ENCODE measurements at regions not wholly inside any gene's neighbourhood (a gene's known extent, or its start where the extent isn't known, plus 50 kb on each side); places are given as distances from the start of the nearest gene placed in this dataset.

DNA sequence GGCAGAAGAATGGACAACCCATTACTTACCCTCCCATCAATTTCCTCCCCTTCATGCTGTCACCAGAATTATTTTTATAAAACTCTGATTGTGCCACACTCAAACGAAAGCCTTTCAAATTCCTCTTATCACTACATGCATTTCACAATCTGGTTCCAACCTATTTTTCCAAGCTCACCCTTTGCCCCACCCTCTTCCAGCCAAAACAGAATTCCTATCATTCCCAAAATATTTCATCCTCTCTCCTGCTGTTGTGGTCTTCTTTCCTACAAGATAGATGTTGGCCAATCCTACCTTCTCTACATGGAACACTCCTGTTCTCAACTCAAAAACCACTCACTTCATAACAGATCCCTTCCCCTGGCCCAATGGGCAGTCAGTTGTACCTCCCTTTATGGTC lies 111.5 kb downstream of the ELAPOR2 start:
- Mint-ChIP-seq H3K36me3 (ENCODE audit: low read depth) (no peaks in the 10 kb centered on the region), H3K4me3 (no peak overlapping the region), H3K4me1 (ENCODE audit: low read depth) (peaks cover 6% of the 10 kb centered on the region), H3K27ac (no peak overlapping the region), H3K27me3 (peaks cover 3% of the 10 kb centered on the region), H3K9me3 (no peaks in the 10 kb centered on the region)
- no peak for DNase-seq

DNA sequence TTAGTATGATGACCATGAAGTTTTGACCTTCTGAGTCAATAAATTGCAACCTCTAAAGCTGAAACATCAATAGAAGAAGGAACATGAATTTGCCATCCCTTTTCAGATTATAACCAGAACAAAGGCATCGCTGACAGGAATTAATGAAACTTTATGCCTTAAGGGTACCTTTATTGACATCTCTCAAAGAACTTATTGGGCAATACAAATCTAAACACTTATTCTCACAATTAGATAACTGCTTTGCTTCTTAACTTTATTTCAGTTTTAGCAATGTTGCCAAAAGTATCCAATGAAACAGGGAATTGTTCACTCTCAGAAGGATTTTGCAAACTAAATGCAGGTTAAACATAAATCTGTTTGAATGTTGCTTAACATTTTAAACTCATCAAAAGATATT lies 116.0 kb downstream of the ELAPOR2 start:
- Mint-ChIP-seq H3K27ac (no peak overlapping the region), H3K36me3 (ENCODE audit: low read depth) (no peaks in the 10 kb centered on the region), H3K27me3 (peaks cover 3% of the 10 kb centered on the region), H3K9me3 (no peaks in the 10 kb centered on the region), H3K4me3 (no peak overlapping the region), H3K4me1 (ENCODE audit: low read depth) (peaks cover 3% of the 10 kb centered on the region)
- DNase-seq = no peak

DNA sequence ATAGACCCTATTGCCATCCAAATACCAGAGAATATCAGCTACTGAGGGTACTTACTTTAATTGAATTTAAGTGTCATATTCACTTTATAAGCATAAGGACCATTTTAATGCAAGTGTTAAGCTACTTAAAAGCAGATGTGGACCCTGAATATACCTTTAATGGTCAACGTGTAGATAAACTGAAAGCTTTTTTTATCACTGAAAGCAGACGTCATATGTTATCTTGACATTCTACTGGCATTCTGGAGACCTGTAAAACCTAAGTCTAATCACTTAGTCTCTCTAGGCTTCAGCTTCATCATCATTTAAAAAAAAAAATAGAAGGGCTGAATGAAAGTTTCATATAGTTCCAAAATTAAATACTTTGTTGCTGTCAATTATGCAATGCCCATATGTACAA lies 116.5 kb downstream of the ELAPOR2 start:
- H3K36me3 Mint-ChIP-seq (ENCODE audit: low read depth) = peaks cover 1% of the 10 kb centered on the region
- H3K27me3 Mint-ChIP-seq = peaks cover 3% of the 10 kb centered on the region
- H3K4me1 Mint-ChIP-seq (ENCODE audit: low read depth) = peaks cover 4% of the 10 kb centered on the region
- H3K4me3 Mint-ChIP-seq = no peak overlapping the region
- DNase-seq = no peak
- no peak overlapping the region for H3K27ac Mint-ChIP-seq
- H3K9me3 Mint-ChIP-seq = no peaks in the 10 kb centered on the region

DNA sequence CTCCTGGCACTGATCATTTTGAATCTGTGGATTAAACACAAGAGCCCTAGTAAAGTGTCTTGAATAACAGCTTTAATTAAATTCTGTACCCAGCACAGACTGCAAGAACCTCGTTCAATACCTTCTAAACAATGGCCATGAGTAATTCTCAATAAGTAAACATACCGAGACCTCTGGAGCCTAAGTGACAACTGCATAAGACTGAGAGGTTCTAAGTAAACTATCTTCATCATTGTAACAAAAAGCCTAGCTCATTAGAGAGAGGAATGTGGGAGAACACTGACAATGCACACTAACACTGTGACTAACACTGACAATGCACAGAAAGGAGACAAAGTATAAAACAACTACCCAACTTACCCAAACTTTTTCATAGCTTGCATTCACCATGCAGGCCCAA lies 117.4 kb downstream of the ELAPOR2 start:
- no peak for DNase-seq
- Mint-ChIP-seq H3K27me3 (peaks cover 3% of the 10 kb centered on the region), H3K4me3 (no peak overlapping the region), H3K9me3 (no peaks in the 10 kb centered on the region), H3K4me1 (ENCODE audit: low read depth) (peaks cover 7% of the 10 kb centered on the region), H3K36me3 (ENCODE audit: low read depth) (peaks cover 4% of the 10 kb centered on the region), H3K27ac (no peak overlapping the region)

DNA sequence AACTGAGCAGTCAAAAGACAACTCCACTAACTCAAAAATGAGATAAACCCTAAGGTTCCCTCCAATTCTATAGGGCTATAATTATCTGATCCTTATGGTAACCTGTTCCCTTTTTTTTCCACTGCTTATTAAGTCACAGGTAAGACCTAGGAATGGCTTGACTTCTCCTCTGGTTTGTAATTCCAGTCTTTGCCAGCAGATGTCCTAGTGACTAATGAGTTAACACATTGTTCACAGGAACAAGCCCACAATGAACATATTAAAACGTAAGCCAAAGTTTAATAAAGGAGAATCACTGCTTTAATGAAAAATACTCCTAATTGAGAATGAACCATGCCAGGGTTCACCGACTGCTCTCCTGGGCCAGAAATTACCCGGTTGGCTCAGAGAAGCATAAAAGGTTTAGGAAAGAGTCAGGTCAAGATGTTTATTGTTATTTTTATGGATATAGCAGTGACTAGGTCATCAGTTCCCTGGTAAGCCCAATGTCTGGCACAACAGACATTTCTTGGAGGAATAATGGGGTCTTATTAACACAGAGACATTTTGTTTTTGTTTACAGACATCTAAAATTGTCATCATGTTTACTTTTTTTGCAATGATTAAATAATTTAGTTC lies 120.1 kb downstream of the ELAPOR2 start:
- Mint-ChIP-seq H3K27ac (no peak overlapping the region), H3K36me3 (ENCODE audit: low read depth) (peaks cover 4% of the 10 kb centered on the region), H3K4me1 (ENCODE audit: low read depth) (peaks cover 7% of the 10 kb centered on the region), H3K9me3 (no peaks in the 10 kb centered on the region), H3K27me3 (no peaks in the 10 kb centered on the region), H3K4me3 (no peak overlapping the region)
- no peak for DNase-seq

DNA sequence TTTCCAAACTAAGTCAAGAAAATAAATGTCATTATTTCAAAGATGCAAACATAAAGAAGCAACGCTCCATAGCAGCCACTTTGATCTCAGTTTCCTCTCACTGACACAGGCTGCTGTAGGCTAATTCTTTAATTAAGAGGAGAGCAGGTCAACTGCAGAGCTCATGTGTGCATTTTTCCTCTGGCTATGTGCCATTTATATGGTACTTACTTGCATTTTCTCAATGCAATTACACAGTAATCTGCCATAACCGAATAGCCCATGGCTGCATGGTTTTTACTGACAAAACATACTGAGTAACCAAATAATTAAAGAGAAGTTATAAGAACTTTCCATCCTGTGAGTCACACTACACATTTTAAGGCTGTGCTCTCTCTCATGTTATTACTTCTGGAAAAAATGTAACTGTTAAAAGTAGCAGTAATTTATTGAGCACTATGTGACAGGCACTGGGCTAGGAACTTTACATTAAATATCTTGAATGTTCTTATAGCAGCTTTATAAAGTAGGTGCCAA lies 122.0 kb downstream of the ELAPOR2 start:
- no peak overlapping the region for H3K4me3 Mint-ChIP-seq
- no peak for DNase-seq
- no peak overlapping the region for H3K27ac Mint-ChIP-seq
- H3K27me3 Mint-ChIP-seq = no peaks in the 10 kb centered on the region
- peaks cover 12% of the 10 kb centered on the region for H3K4me1 Mint-ChIP-seq (ENCODE audit: low read depth)
- no peaks in the 10 kb centered on the region for H3K9me3 Mint-ChIP-seq
- H3K36me3 Mint-ChIP-seq (ENCODE audit: low read depth) = peaks cover 4% of the 10 kb centered on the region

DNA sequence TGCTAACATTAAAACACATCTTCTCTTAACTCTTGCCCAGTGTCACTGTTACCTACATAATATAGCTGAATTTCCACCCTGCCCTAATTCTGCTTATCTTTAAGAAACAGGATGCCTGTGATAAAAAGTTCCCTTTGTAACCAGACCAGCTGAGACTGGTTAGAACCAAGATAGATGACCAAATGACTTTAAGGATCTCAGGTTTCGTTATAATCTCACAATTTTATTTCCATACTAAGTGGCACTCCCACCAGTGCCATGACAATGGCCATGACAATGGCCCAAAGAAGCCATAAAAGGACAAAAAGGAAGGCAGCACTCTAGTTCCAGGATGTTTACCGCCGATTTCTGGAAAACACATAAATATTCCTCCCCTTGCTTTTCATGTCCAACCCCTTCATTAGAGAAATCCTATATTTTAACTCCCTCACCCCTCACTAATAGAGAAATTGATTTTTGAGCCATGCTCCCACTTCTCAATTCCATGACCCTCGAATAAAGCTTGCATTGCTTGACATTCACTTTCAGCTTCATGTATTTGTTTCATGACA lies 126.1 kb downstream of the ELAPOR2 start:
- no peak for DNase-seq
- H3K4me1 Mint-ChIP-seq (ENCODE audit: low read depth) = peaks cover 38% of the 10 kb centered on the region
- H3K36me3 Mint-ChIP-seq (ENCODE audit: low read depth) = peaks cover 4% of the 10 kb centered on the region
- H3K4me3 Mint-ChIP-seq = no peak overlapping the region
- no peak overlapping the region for H3K27ac Mint-ChIP-seq
- no peaks in the 10 kb centered on the region for H3K9me3 Mint-ChIP-seq
- no peaks in the 10 kb centered on the region for H3K27me3 Mint-ChIP-seq

DNA sequence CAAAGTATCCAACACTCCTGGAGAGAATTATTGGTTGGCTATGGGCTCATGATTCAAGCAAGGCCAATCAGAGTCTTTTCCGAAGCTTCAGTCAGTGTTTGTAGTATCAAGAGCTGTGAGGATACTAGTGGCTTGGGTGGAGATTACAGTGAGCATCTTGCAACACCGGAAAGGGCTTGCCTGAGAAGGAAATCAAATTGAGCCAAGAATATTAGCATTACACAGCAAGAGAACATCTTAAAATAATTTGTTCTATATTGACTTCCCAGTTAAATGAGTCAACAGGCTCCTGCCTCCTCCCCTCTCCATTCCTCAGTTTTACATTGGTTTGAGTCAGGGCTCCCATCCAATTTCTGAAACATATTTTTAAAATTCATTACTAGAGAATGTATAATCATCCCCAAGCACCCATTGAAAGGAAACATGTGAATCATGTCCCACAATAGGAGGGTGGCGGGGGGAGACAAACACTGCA lies 127.4 kb downstream of the ELAPOR2 start:
- Mint-ChIP-seq H3K4me3 (peak overlapping the region; percentile 23), H3K36me3 (ENCODE audit: low read depth) (no peaks in the 10 kb centered on the region), H3K9me3 (no peaks in the 10 kb centered on the region), H3K27me3 (no peaks in the 10 kb centered on the region), H3K4me1 (ENCODE audit: low read depth) (peaks cover 34% of the 10 kb centered on the region), H3K27ac (peak overlapping the region; percentile 94)
- DNase-seq = no peak

DNA sequence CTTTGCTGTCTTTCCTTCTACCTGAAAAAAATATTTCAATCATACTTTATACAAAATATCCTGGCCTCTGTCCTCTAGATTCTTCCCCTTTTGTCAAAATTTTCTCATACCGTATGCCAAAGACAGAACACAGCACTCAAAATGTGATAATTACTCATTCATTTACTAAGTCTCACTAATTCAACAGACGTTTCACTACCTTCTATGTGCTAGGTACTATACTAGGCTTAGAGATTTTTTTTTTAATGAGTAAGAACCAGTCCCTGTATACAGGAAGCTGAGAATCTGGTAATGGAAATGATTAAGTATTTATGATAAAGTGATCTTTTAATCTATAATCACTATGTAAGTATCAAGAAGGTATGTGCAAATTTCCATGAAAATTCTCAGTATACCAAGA lies 128.0 kb downstream of the ELAPOR2 start:
- Mint-ChIP-seq H3K36me3 (ENCODE audit: low read depth) (no peaks in the 10 kb centered on the region), H3K4me1 (ENCODE audit: low read depth) (peaks cover 35% of the 10 kb centered on the region), H3K4me3 (no peak overlapping the region), H3K27me3 (no peaks in the 10 kb centered on the region), H3K9me3 (no peaks in the 10 kb centered on the region), H3K27ac (peak overlapping the region; percentile 94)
- DNase-seq = no peak

DNA sequence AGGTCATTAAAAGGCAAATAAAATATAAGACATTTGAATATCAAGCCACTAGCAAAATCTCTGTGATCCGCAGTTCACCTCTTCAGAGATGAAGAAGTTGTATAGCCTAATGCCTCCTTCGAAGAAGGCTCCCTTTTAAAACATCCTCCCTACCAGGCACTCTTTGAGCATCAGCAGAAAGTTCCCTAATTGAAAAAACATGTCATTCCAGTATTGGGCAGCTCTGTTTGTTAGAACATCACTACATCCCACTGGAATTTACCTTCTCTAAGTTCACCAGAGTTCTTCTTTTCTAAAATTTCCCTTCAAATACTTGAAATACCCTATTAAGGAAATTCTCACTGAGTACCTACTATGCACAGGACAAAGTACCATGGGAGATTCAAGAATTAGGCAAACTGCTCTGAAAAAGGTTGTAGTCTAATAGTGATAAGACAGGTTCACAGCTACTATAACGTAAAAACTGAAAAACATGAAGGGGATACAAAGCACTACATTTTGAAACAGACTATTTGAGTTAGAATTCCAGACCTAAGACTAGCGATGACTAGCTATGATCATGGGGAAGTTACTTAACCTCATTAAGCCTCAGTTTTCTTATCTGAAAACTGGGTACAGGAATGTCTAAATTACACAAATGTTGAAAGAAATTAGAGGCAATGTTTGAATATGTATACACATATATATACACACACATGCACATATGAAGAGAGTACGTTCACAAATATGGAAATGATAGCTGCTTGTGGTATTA lies 128.7 kb downstream of the ELAPOR2 start:
- no peak for DNase-seq
- peak overlapping the region; percentile 94 for H3K27ac Mint-ChIP-seq
- H3K4me1 Mint-ChIP-seq (ENCODE audit: low read depth) = peaks cover 35% of the 10 kb centered on the region
- H3K27me3 Mint-ChIP-seq = no peaks in the 10 kb centered on the region
- no peaks in the 10 kb centered on the region for H3K9me3 Mint-ChIP-seq
- H3K36me3 Mint-ChIP-seq (ENCODE audit: low read depth) = no peaks in the 10 kb centered on the region
- H3K4me3 Mint-ChIP-seq = no peak overlapping the region

DNA sequence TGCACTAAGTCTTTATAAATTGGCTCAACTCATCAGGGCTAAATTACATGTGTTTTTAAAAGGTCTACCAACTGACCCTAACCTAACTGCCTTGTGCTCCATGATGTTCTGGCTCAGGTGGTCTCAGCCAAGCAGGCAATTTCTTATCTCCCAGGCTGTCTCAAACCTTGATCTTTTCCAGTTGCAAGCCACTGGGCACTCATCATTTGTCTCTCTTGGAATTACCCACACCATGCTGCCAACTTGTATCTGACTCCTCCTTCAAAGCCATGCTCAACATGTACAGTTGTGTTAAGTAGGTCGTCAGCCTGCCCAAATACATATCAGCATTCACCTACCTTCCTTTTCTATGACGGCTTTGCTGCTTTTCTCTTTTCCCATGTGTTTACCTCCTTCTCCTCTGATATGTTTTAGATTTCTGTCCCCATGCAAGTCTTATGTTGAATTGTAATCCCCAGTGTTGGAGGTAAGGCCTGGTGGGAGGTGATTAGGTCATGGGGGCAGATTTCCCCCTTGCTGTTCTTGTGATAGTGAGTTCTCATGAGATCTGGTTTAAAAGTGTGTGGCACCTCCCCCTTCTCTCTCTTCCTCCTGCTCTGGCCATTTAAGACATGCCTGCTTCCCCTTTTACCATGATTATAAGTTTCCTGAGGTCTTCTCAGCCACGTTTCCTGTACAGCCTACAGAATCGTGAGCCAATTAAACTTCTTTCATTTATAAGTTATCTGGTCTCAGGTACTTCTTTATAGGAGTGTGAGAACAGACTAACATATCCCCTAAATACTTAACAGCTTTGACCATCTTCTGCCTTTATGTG lies 130.0 kb downstream of the ELAPOR2 start:
- no peak for DNase-seq
- Mint-ChIP-seq H3K36me3 (ENCODE audit: low read depth) (no peaks in the 10 kb centered on the region), H3K4me1 (ENCODE audit: low read depth) (peaks cover 35% of the 10 kb centered on the region), H3K9me3 (no peaks in the 10 kb centered on the region), H3K27me3 (no peaks in the 10 kb centered on the region), H3K4me3 (no peak overlapping the region), H3K27ac (no peak overlapping the region)

DNA sequence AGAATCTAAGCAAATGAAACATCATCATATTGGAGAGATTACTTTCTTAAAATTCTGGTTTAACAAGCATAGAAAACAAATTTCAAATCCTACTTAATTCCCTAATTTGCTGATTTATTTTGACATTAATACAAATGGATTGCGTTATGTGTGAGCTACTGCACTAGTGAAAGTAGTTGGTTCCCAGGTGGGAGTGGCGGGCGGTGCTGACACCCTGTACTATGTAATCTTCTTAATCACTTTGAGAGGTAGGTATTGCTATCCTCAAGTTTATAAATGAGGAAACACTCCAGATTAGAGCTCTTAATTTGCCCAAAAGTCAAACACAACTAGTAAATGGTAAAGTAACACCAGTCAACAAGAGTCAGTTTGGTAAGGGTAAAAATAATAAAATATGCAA lies 131.1 kb downstream of the ELAPOR2 start:
- Mint-ChIP-seq H3K36me3 (ENCODE audit: low read depth) (no peaks in the 10 kb centered on the region), H3K4me3 (no peak overlapping the region), H3K4me1 (ENCODE audit: low read depth) (peaks cover 32% of the 10 kb centered on the region), H3K27ac (no peak overlapping the region), H3K27me3 (no peaks in the 10 kb centered on the region), H3K9me3 (no peaks in the 10 kb centered on the region)
- DNase-seq = no peak

DNA sequence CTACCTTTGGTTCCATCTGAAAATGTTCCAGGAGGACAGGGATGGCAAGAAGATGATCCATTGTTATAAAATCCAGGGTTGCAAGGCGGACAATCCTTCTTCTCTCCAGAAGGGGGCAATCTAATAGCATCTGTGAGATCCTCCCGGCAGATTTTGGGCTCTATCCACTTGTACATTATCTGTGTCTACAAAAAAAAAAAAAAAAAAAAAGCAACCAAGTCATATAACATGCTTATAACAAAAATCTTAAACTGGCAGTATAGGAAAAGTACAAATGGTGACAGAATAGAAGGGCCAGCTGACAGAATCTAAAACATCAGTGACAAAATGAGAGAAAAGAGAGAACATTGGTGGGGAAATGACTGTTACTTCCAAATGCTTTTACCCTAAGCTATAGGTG lies 132.7 kb downstream of the ELAPOR2 start:
- peaks cover 24% of the 10 kb centered on the region for H3K4me1 Mint-ChIP-seq (ENCODE audit: low read depth)
- no peaks in the 10 kb centered on the region for H3K36me3 Mint-ChIP-seq (ENCODE audit: low read depth)
- no peaks in the 10 kb centered on the region for H3K27me3 Mint-ChIP-seq
- no peak overlapping the region for H3K4me3 Mint-ChIP-seq
- no peak for DNase-seq
- H3K9me3 Mint-ChIP-seq = no peaks in the 10 kb centered on the region
- H3K27ac Mint-ChIP-seq = no peak overlapping the region

DNA sequence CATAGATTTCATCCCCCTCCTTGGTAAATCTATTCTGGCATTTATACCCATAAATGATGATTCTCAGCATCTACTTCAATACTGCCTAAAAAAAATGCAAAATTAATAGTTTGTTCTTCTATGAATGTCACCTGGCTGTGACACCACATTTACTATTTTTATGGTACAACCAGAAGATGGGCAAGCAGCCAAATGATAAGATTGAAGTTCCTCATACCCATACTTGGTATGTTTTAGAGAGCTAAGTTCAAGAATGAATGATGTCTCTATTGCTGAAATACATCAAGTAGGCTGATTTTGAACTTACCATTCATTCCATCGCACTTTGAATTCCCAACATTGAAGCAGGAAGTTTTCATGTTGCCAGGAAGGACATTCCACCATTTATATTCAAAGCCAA lies 134.2 kb downstream of the ELAPOR2 start:
- Mint-ChIP-seq H3K36me3 (ENCODE audit: low read depth) (no peaks in the 10 kb centered on the region), H3K4me1 (ENCODE audit: low read depth) (peaks cover 10% of the 10 kb centered on the region), H3K4me3 (no peak overlapping the region), H3K27ac (no peak overlapping the region), H3K9me3 (no peaks in the 10 kb centered on the region), H3K27me3 (no peaks in the 10 kb centered on the region)
- no peak for DNase-seq

All from activated T-cell treated with anti-CD3 and anti-CD28 coated beads, Interleukin-2, amount 50 U/mL, for 24 hours (primary cell).